Brain microvascular endothelial cell (primary cell): ENCODE measurements at regions not wholly inside any gene's neighbourhood (a gene's known extent, or its start where the extent isn't known, plus 50 kb on each side); places are given as distances from the start of the nearest gene placed in this dataset.

Experiments used
- DNase-seq: peaks from one replicate; pipeline ENCODE4 v3.0.0-alpha.2; 2020
- H3K27ac ChIP-seq: fragments of 250-450 bp; sonication (Bioruptor Pico); 2 replicates; pipeline ENCODE4 v1.5.1; 2020; ENCODE audit warnings: mild to moderate bottlenecking, moderate library complexity
- H3K27me3 ChIP-seq: fragments of 250-450 bp; sonication (Bioruptor Pico); replicated peaks from 2 replicates; pipeline ENCODE4 v1.5.1; 2020; ENCODE audit warnings: mild to moderate bottlenecking
- H3K36me3 ChIP-seq: fragments of 250-450 bp; sonication (Bioruptor Pico); replicated peaks from 2 replicates; pipeline ENCODE4 v1.5.1; 2020; ENCODE audit warnings: mild to moderate bottlenecking
- H3K4me3 ChIP-seq: 2 replicates; pipeline ENCODE4 v1.5.1; 2011; ENCODE audit warnings: low read depth, mild to moderate bottlenecking, control low read depth, low read length, moderate library complexity
- in situ Hi-C: cut with HindIII; loops from 2 replicates; pipeline ENCODE4 v1.10.0; 2017; ENCODE audit warnings: low sequenced_read_pairs, low pct_ligation_motif_present
- TF ChIP-seq, protein P1 (sequence below): IDR thresholded peaks from 2 replicates; pipeline ENCODE4 v1.5.1; 2011; ENCODE audit warnings: low read depth, mild to moderate bottlenecking, moderate library complexity, low read length, control low read depth, inconsistent platforms; ENCODE audit errors: missing control alignments

DNA sequence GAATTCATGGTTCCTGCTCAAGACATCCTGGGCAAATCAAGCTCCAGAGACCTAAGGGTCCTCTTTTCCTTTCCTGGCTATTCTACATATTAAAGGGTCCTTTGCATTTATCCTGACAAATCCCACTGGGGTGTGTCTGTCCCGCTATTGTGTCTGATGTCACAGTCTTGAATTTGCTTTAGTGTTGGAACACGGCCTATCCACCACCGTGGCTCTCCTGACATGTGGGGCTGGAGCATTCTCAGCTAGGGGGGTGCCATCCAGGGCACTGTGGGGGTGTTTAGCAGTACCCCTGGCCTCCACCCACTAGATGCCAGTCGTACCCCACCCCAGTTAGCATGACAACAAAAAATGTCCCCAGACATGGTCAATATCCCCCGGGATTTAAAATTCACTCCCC lies 92.9 kb downstream of the IRF8 start:
- Histone ChIP-seq H3K36me3 (no peaks in the 10 kb centered on the region), H3K27ac (no peak overlapping the region), H3K27me3 (peaks cover 52% of the 10 kb centered on the region), H3K4me3 (no peak overlapping the region)
- no peak for DNase-seq
- TF ChIP-seq, protein P1, sequence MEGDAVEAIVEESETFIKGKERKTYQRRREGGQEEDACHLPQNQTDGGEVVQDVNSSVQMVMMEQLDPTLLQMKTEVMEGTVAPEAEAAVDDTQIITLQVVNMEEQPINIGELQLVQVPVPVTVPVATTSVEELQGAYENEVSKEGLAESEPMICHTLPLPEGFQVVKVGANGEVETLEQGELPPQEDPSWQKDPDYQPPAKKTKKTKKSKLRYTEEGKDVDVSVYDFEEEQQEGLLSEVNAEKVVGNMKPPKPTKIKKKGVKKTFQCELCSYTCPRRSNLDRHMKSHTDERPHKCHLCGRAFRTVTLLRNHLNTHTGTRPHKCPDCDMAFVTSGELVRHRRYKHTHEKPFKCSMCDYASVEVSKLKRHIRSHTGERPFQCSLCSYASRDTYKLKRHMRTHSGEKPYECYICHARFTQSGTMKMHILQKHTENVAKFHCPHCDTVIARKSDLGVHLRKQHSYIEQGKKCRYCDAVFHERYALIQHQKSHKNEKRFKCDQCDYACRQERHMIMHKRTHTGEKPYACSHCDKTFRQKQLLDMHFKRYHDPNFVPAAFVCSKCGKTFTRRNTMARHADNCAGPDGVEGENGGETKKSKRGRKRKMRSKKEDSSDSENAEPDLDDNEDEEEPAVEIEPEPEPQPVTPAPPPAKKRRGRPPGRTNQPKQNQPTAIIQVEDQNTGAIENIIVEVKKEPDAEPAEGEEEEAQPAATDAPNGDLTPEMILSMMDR, result no peak
- in situ Hi-C loops, result no loop called here

DNA sequence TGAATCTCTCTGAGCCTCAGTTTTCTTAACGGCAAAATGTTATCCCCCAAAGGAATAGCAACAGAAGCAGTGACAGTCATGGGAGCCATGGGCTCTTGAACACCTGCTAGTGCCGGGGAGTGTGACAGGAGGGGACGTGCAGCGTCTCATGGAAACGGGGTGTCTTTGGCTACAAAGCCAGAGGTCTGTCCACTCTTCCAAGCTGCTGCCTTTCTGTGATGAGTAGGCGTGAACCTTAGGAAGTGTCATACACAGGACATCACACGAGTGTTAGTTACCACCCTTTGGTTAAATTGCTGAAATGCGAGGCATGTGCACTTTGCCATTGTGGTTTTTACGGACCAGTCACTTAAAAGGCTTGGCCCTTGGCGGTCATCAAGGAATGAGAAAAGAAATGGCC lies 93.4 kb downstream of the IRF8 start:
- H3K36me3 ChIP-seq, result no peaks in the 10 kb centered on the region
- in situ Hi-C loops, result no loop called here
- no peak overlapping the region for H3K27ac ChIP-seq
- no peak for DNase-seq
- H3K4me3 ChIP-seq, result no peak overlapping the region
- H3K27me3 ChIP-seq, result peaks cover 56% of the 10 kb centered on the region
- TF ChIP-seq, protein P1, result no peak

DNA sequence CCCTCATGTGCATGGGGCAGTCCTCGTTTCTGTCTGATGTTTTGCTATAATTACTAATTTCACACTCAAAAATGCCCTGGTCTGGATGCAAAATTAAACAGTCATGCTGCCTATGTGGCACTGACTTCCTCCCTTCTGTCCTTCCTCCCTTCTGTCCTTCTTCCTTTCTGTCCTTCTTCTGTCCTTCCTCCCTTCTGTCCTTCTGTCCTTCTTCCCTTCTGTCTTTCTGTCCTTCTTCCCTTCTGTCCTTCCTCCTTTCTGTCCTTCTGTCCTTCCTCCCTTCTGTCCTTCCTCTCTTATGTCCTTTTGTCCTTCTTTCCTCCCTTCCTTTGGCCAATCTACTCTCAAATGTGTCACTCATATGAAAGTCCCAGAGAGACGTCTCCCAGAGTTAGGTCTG lies 93.8 kb downstream of the IRF8 start:
- Histone ChIP-seq H3K36me3 (no peaks in the 10 kb centered on the region), H3K4me3 (no peak overlapping the region), H3K27ac (no peak overlapping the region), H3K27me3 (peaks cover 60% of the 10 kb centered on the region)
- in situ Hi-C loops, result no loop called here
- DNase-seq, result no peak
- TF ChIP-seq, protein P1, result no peak

DNA sequence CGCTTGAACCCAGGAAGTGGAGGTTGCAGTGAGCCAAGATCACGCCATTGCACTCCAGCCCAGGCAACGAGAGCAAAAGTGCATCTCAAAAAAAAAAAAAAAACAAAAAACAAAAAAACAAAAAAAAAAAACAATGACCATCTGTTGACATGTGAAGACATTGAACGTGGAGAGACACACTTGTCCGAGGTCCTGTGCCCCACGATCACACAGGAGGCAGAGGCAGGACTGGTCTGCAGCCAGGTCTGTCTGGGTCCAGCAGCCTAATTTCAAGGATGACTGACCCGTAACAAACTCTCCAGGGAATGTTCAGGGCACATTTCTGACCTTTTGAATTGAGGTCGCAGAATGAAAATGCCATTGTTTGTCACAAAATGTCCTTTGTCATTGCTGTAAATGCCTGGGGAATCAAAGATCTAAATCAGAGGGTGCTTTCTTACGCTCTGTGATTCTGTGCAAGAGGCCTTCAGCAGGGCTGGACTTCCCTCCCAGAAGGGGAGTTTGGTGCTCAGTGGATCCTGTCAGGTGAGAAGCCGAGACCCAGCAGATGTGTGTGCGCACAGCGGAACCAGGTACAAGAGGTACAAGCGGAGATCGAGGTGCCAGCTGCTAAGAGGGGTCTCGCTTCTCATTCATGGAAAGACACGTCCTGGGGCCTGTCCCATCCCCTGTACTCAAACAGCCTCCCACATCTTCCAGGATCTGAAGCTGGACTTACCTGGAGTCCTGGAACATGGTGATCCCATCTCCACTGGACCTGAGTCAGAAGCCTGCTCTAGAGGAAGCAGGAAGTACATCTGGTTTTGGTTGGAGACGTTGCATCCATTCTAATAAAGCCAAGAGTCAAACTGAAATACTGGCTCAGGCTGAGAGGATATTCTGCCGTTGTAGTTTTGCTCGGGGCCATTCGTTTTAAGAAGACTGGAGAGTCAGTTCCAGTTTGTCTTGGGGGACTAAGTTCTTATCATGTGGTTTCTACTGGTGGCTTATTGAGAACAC lies 95.8 kb downstream of the IRF8 start:
- H3K27ac ChIP-seq, result no peak overlapping the region
- no peak overlapping the region for H3K4me3 ChIP-seq
- peaks cover 42% of the 10 kb centered on the region for H3K27me3 ChIP-seq
- in situ Hi-C loops, result no loop called here
- no peaks in the 10 kb centered on the region for H3K36me3 ChIP-seq
- TF ChIP-seq, protein P1, result no peak
- DNase-seq, result no peak

DNA sequence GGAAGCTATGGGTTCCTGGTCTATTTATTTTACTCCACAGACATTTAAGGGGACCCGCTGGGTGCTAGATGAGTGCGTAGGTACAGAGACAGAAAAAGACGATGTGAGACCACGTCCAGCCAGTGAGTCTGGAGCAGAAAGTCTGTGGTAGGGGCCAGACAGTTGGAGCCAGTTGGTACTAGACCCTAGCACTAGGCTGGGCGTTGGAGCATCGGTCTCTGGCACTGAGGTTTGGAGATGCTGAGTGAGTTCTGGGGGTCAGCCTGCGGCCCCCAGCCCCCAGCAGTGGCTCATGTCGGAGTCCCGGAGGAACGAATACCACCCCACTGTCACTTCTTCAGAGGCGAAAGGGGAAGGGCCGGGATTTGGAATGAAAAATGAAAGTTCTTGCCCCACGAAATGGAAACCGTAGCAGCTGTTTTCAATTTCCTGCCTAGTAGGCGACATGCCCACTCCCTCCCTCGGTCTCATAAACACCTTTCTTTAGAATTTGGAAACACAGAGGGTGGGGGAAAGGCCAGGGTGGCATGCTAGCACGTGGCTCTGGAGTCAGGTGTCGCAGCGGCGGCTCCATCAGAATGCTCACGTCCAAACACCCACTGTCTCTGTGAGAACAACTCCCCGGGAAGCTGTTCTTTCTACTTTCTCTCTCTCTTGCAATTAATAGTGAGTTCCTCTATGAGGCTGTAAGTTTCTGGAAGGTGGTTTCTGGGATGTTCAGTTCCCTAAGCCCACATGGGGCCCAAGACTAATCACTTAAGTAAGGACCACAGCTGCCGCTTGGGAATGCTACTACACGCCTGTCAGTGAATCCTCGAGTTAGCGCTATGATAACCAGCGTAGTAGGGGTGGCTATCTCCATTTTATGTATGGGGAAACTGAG lies 96.8 kb downstream of the IRF8 start:
- Histone ChIP-seq H3K27ac (no peak overlapping the region), H3K4me3 (no peak overlapping the region), H3K36me3 (no peaks in the 10 kb centered on the region), H3K27me3 (peaks cover 32% of the 10 kb centered on the region)
- DNase-seq, result no peak
- TF ChIP-seq, protein P1, result no peak
- in situ Hi-C loops, result no loop called here
